ENCODE measurements at regions not wholly inside any gene's neighbourhood (a gene's known extent, or its start where the extent isn't known, plus 50 kb on each side); places are given as distances from the start of the nearest gene placed in this dataset.
"Not testable (repeated sequence)": the region's sequence is repeated elsewhere in the genome, so short reads cannot be mapped to it uniquely, and the experiment has no call there.

GRCh38 chr4:137825505-137825904 is 293.2 kb upstream of the PCDH18 start:
- DNase-seq, result no peak

- no peak for DNase-seq
Measured at GRCh38 chr4:137823007-137823406, 290.7 kb upstream of the PCDH18 start.

DNA sequence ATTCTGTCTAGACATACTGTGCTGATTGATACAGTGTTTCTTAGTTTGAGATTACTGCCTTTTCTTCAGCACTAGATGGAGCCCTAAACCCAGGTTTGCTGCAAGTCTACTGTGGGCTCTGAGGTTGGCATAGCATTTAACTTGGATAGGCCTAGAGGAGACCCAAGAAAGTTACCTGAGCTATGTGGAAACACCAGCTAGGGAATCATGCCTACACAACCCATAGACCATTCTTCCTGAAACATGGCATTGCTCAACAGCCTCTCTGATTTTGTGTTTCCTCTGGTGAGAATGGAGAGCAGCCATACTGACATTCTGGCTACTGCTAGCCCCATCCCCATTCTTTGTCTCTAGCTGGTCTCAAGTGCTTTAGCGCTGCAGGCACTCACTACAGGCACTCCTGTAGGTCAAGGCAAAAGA is 287.7 kb upstream of the PCDH18 start:
- DNase-seq, result no peak

GRCh38 chr4:137812258-137812657 is 280.0 kb upstream of the PCDH18 start:
- DNase-seq, result no peak

DNA sequence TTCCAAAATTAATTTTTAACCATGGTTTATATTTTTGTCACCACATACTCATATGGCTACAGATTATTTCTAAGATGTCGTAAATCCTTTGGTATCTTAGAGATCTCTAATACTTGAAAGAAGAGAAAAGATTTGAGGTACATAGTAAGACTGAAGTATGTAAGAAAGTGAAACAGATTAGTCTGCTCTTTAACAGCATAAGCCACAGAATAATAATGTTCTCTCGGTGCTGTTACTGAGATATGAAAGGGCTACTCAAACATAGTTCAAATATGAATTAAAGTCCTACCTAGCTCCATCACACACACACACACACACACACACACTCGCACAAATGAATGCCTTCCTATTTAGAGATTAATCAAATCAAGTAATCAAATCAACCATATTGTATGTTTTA is 274.1 kb upstream of the PCDH18 start:
- no peak for DNase-seq

- no peak for DNase-seq
Measured at GRCh38 chr4:137804906-137805495, 272.7 kb upstream of the PCDH18 start.

DNA sequence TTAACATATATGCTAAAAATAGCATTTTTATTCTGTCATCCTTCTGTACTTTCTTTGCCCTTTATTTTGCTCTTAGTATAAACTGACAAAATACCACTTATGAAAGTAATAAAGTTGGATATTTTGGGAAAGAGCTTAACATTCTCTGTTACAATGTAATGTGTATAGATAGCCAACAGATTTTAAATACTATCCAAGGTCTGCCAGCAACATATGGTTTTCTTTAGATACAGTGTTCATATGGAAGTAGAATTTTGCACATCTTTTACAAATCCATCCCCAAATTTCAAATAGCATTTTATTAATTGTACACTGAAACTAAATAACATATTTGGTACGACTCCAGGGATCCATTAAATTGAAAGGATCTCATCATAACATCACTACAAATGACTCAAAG is 268.6 kb upstream of the PCDH18 start:
- no peak for DNase-seq

- DNase-seq, result peak; percentile 45
Measured at GRCh38 chr4:137794764-137795254, 262.5 kb upstream of the PCDH18 start.

- not testable (repeated sequence) for DNase-seq
Measured at GRCh38 chr4:137789263-137789662, 257.0 kb upstream of the PCDH18 start.

- not testable (repeated sequence) for DNase-seq
Measured at GRCh38 chr4:137783923-137784322, 251.6 kb upstream of the PCDH18 start.

DNA sequence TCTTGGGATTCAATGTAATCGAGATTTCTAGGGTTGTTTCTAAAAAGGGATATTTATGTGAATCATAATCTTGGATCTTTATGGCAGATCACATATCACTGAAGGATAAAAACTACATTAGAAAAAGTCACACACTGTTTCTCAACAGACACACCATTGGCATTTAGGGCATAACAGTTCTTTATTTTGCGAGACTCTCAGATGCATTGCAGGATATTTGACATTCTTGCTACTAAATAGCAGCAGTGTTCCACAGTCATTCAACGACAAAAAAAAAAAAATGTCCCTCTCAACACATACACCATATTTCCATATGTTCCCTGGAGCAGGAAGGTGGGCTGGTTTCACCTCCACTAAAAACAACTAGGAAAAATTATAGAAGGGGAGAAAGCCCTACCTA is 243.4 kb upstream of the PCDH18 start:
- no peak for DNase-seq

- no peak for DNase-seq
Measured at GRCh38 chr4:137774501-137774900, 242.2 kb upstream of the PCDH18 start.

DNA sequence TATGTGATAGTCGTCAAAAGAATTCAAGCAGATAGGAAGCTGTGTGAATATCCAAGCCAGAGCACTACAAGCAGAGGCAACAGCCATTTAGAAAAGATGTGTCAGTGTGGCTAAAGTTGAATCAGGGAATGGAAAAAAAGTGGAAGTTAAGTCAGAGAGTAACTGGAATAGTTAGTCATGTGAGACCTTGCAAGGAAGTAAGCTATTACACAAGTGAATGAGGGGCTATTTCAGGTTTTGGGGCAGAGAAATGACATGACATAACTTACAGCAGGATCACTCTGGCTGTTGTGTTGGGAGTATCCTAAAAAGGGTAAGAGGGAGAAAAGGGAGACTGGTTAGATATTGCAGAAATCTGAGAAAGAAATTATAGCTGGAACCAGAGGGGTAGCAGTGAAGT is 236.6 kb upstream of the PCDH18 start:
- DNase-seq, result no peak

DNA sequence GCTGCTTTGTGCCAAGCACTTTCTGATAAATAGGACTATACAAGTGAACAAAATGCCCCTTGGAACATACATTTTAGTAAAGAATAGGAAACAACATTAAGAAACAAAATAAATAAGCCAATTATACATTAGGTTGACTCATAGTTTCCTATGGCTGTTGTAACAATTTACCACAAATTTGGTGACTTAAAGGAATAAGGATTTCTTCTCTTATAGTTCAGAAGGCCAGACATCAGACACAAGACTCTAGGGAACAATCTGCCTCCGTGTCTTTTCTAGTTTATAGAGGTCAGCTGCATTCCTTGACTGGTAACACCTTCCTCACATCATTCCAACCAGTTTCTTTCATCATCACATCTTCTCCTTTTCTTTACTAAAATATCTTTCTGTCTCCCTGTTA is 235.9 kb upstream of the PCDH18 start:
- DNase-seq, result no peak

- no peak for DNase-seq
Measured at GRCh38 chr4:137762591-137762990, 230.3 kb upstream of the PCDH18 start.

DNA sequence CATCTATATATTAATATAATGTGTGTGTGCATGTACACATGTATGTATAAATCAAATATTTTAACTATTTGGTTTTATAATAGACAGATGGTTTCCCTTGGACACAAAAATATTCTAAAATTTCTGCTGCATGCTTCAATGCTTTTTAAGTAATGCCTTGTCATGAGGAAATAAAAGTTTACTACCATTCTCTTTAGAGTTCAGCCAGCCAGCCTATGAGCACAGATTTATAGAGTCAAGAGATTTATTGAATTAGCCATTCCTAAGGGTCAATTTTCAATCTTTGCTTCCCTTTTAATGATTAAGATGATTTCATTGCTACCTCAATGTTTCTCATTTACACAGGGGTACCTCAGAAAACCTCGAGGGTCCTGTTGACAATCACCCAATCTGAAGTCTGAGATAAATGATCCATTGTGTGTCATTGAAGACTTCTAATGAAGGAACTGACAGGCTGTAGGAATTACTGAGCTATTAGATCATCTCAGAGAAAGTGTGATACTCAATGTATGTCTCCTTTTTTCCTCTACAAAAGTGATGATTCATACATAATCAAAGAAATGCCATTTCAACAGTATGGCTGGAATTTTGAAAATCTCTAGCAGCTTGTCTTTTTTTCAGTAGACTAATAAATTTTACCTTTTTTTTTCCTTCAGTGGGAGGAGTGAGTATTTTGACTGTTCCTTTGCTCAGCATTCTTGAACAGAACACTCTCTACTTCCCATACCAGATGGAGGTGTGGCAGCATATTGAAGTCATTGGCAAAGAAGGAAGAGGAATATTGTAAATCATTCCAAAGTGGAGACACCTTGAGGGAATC is 222.6 kb upstream of the PCDH18 start:
- DNase-seq, result no peak

DNA sequence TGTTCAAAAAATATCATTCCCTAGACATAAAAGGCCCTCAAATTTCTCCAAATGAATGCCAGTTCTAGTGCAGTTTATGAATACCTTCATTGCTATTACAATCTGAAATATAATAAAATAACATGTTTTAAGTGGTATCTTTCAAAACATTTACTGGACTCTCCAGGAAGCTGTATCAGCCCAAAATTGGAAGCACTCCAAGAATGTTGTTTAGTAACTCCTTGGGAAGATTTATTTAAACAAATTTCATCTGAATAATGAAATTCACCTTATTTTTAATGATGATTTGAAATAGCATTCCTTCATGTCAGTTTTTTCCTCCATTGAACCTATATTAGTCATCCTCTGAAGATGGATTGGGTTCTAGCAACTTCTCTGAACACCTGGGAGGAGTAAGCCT is 217.2 kb upstream of the PCDH18 start:
- DNase-seq, result no peak

DNA sequence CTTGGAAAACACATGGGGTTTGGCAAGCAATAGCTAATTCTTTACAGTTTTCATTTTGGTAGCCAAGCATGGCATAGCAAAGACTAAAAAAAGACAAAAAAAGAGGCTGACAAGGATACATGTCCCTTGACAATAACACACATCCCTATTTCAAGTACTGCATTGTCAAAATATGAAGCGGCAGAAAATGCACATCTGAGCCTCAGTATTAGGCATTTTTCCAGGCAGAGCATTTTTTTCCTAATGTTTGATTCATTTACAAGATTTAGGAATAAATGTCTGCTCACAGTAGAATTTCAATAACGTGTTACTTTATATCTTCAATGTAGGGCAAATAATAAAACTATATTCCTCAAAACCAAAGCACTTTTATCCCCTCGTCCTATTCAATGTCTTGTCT is 216.3 kb upstream of the PCDH18 start:
- no peak for DNase-seq

DNA sequence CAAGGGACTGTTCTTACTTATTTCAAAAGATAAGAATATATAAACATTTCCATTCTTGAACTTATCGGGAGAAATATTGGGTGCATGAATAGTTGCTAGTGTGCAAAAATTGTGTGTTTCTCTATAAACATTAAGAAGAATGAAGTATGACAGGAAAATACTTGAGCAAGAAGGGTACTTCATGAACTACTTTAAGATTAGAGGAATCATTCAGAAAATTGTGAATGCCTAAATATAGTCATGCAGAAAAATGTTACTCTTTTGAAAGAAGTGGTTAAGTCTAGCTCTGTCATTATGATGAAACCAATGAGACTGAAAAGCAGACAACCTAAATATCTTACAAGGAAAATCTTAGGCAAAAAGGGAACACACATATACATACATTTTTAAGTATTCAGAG is 207.8 kb upstream of the PCDH18 start:
- no peak for DNase-seq

- DNase-seq, result no peak
Measured at GRCh38 chr4:137739391-137739790, 207.1 kb upstream of the PCDH18 start.

GRCh38 chr4:137738375-137738990 is 206.2 kb upstream of the PCDH18 start:
- DNase-seq, result no peak

GRCh38 chr4:137735561-137736104 is 203.3 kb upstream of the PCDH18 start:
- no peak for DNase-seq
